Neural progenitor cell (in vitro differentiated cells): ENCODE measurements at regions not wholly inside any gene's neighbourhood (a gene's known extent, or its start where the extent isn't known, plus 50 kb on each side); places are given as distances from the start of the nearest gene placed in this dataset.

ENCODE experiments used
- EZH2 ChIP-seq: fragments of 200-600 bp; sonication (generic); IDR thresholded peaks from 2 replicates; pipeline ENCODE4 v1.6.1; 2017; ENCODE audit warnings: antibody characterized with exemption, mild to moderate bottlenecking, moderate library complexity
- TF ChIP-seq, protein P1 (sequence below): fragments of 200-600 bp; sonication (generic); IDR thresholded peaks from 2 replicates; pipeline ENCODE4 v1.5.1; 2017; ENCODE audit warnings: antibody characterized with exemption, mild to moderate bottlenecking

DNA sequence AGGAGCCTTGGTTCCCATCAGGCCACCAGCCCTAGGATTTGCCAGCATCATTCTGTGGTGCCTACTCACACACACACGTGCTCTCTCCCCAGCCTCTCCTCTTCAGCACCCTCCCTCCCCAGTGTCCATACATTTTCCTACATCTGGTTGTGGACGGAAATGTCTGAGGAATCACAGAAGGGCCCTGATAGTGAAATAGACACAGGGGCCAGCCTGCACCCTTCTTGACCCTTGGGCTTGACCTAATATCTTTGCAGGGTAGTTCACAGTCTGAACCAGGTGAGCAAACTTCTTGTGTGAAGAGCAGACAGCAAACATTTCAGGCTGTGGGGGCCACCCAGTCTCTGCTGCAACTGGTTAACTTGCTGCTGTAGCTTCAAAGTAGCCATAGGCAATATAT lies 108.5 kb upstream of the NXT1 start:
- TF ChIP-seq, protein P1, sequence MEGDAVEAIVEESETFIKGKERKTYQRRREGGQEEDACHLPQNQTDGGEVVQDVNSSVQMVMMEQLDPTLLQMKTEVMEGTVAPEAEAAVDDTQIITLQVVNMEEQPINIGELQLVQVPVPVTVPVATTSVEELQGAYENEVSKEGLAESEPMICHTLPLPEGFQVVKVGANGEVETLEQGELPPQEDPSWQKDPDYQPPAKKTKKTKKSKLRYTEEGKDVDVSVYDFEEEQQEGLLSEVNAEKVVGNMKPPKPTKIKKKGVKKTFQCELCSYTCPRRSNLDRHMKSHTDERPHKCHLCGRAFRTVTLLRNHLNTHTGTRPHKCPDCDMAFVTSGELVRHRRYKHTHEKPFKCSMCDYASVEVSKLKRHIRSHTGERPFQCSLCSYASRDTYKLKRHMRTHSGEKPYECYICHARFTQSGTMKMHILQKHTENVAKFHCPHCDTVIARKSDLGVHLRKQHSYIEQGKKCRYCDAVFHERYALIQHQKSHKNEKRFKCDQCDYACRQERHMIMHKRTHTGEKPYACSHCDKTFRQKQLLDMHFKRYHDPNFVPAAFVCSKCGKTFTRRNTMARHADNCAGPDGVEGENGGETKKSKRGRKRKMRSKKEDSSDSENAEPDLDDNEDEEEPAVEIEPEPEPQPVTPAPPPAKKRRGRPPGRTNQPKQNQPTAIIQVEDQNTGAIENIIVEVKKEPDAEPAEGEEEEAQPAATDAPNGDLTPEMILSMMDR, result no peak
- TF ChIP-seq EZH2, result no peak
